ENCODE measurements at regions not wholly inside any gene's neighbourhood (a gene's known extent, or its start where the extent isn't known, plus 50 kb on each side); places are given as distances from the start of the nearest gene placed in this dataset.

- no peak for DNase-seq (ENCODE audit: low read depth, low spot score)
Observed at GRCh38 chr21:25330266-25330665, 277.0 kb downstream of the MRPL39 start.

- DNase-seq (ENCODE audit: low read depth, low spot score), result no peak
Observed at GRCh38 chr21:25329227-25329825, 278.0 kb downstream of the MRPL39 start.

- DNase-seq (ENCODE audit: low read depth, low spot score), result no peak
Observed at GRCh38 chr21:25328736-25329135, 278.5 kb downstream of the MRPL39 start.

- no peak for DNase-seq (ENCODE audit: low read depth, low spot score)
Observed at GRCh38 chr21:25326181-25326580, 281.1 kb downstream of the MRPL39 start.

DNA sequence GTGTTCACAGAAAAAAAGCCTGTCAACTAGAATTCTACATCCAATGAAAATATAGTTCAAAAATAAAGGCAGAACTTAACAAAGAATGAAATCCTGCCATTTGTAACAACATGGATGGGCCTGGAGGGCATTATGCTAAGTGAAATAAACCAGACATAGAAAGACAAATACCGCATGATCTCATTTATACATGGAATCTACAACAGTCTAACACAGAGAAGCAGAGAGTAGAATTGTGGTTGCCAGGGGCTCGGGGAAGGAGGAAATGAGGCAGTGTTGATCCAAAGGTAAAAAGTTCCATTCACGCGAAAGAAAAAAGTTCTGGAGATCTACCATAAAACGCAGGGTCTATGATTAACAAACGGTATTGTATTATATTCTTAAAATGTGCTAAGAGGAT, 282.6 kb downstream of the MRPL39 start:
- no peak for DNase-seq (ENCODE audit: low read depth, low spot score)

- DNase-seq (ENCODE audit: low read depth, low spot score), result no peak
Observed at GRCh38 chr21:25323356-25323949, 283.8 kb downstream of the MRPL39 start.

GRCh38 chr21:25314247-25314646, 293.0 kb downstream of the MRPL39 start:
- no peak for DNase-seq (ENCODE audit: low read depth, low spot score)

GRCh38 chr21:25313829-25314228, 293.5 kb downstream of the MRPL39 start:
- DNase-seq (ENCODE audit: low read depth, low spot score), result no peak

DNA sequence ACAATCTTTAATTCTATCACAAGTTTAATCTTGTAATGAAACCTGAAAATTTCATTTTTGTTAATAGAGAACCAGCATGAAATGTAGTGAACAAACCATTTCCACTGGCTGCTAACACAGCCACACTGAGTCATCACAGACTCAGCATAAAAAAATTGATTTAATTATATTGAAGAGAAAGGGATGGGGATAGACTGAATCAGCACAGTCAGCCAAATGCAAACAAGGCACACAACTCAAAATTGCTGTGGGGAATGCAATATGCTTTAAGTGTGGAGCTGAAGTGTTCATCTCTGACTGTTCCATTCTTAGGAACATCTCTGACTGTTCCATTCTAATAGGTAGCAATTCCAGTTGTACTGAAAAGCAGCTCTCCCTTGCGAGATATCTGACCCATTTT, 299.8 kb downstream of the MRPL39 start:
- DNase-seq (ENCODE audit: low read depth, low spot score), result no peak

- no peak for DNase-seq (ENCODE audit: low read depth, low spot score)
Observed at GRCh38 chr21:25304611-25305010, 302.7 kb downstream of the MRPL39 start.

GRCh38 chr21:25300632-25301031, 306.6 kb downstream of the MRPL39 start:
- DNase-seq (ENCODE audit: low read depth, low spot score), result peak; percentile 1

DNA sequence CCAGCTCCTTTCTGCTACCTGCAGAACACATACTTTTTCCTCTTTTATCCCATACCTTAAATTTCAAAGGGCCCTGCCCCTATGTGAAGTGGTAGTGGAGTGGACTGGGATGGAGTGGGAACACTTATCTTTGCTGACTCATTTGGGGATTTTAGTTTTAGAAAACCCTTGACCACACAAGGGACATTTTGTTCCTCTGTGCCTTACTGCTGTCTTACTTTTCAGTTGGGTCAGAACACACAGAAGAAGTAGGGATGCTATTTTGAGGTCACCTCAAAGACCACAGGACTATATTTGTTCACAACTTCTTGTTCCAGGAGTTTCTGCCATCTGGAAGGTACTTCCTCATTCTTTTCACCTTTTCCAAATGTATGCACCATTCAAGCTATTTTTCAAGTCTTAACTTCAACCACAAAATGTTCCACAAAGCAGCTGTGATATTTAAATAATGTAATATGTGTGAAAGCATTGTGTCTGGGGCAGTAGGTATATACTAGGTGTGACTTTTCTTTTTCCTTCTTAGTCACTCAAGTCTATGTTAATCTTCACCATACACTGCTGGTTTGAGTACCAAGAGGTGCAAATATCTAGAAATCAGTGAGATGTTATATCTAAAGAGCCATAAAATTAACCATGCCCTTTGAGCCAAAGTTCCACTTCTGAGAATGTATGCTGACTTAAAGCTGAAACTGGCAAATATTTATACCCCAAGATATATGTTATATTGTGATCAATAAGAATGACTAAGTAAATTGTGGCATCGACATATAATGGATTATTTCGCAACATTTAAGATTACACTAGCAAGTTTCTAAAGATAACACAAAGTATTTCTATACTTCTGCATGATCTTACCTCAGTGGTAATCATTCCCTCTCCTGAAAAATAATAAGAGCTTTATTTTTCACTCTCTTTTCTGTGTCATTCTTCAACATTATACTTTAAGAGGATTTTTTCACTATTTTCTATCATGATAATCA, 308.5 kb downstream of the MRPL39 start:
- DNase-seq (ENCODE audit: low read depth, low spot score), result no peak

GRCh38 chr21:25297117-25297516, 310.2 kb downstream of the MRPL39 start:
- no peak for DNase-seq (ENCODE audit: low read depth, low spot score)

DNA sequence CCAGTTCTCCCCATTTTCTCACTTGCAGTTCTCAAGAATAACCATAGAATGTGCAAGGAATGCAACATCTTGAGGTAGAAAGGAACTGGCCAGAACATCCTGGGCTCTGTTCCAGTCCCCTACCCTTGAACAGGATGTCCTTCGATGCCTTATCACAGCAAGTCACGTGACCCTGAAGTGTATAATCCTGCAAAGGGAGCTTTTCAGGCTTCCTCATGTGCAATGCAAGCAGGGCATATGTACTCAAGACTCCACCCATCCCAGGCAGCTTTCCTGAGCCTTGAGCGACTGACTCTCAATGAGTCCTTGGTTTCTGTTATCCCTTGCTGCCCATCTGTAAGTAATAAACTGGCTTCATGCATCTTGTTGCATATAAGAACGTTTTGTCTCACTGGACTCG, 311.0 kb downstream of the MRPL39 start:
- no peak for DNase-seq (ENCODE audit: low read depth, low spot score)

GRCh38 chr21:25292396-25292795, 314.9 kb downstream of the MRPL39 start:
- no peak for DNase-seq (ENCODE audit: low read depth, low spot score)

GRCh38 chr21:25283720-25284119, 323.6 kb downstream of the MRPL39 start:
- DNase-seq (ENCODE audit: low read depth, low spot score), result peak; percentile 4

GRCh38 chr21:25281134-25281533, 326.1 kb downstream of the MRPL39 start:
- DNase-seq (ENCODE audit: low read depth, low spot score), result no peak

GRCh38 chr21:25280061-25280460, 327.2 kb downstream of the MRPL39 start:
- DNase-seq (ENCODE audit: low read depth, low spot score), result no peak

GRCh38 chr21:25273959-25274358, 333.3 kb downstream of the MRPL39 start:
- no peak for DNase-seq (ENCODE audit: low read depth, low spot score)

- no peak for DNase-seq (ENCODE audit: low read depth, low spot score)
Observed at GRCh38 chr21:25254491-25255174, 352.6 kb downstream of the MRPL39 start.

GRCh38 chr21:25246546-25246945, 360.7 kb downstream of the MRPL39 start:
- no peak for DNase-seq (ENCODE audit: low read depth, low spot score)

- no peak for DNase-seq (ENCODE audit: low read depth, low spot score)
Observed at GRCh38 chr21:25244735-25245134, 362.5 kb downstream of the MRPL39 start.

Measured in ELF-1 (cell line).